AG08395 (cell line): ENCODE measurements at regions not wholly inside any gene's neighbourhood (a gene's known extent, or its start where the extent isn't known, plus 50 kb on each side); places are given as distances from the start of the nearest gene placed in this dataset.
A peak's percentile ranks its signal among the peaks of the same experiment; 100 is the strongest.
"Not testable (repeated sequence)": the region's sequence is repeated elsewhere in the genome, so short reads cannot be mapped to it uniquely, and the experiment has no call there.

Source experiments
- DNase-seq: peaks from one replicate; pipeline ENCODE4 v3.0.0; 2012; ENCODE audit warnings: mixed read lengths, low spot score

- not testable (repeated sequence) for DNase-seq
These were observed 119.5 kb upstream of the SEM1 start for GRCh38 chr7:96829121-96829520.

- DNase-seq = no peak
These were observed 121.8 kb upstream of the SEM1 start for GRCh38 chr7:96831446-96831845.

- DNase-seq = no peak
These were observed 122.5 kb upstream of the SEM1 start for GRCh38 chr7:96832092-96832662.

- DNase-seq = no peak
These were observed 124.2 kb upstream of the SEM1 start for GRCh38 chr7:96833676-96834453.

- no peak for DNase-seq
These were observed 126.8 kb upstream of the SEM1 start for GRCh38 chr7:96836456-96836855.

- no peak for DNase-seq
These were observed 127.9 kb upstream of the SEM1 start for GRCh38 chr7:96837593-96837992.

GRCh38 chr7:96838481-96838880 lies 128.8 kb upstream of the SEM1 start:
- no peak for DNase-seq

GRCh38 chr7:96855139-96855538 lies 145.5 kb upstream of the SEM1 start:
- DNase-seq = no peak

GRCh38 chr7:96855691-96856090 lies 146.0 kb upstream of the SEM1 start:
- no peak for DNase-seq

GRCh38 chr7:96869538-96869937 lies 135.8 kb upstream of the DLX6 start:
- no peak for DNase-seq

GRCh38 chr7:96870185-96870584 lies 135.2 kb upstream of the DLX6 start:
- DNase-seq = no peak

GRCh38 chr7:96870934-96871333 lies 134.4 kb upstream of the DLX6 start:
- DNase-seq = no peak

- DNase-seq = no peak
These were observed 117.9 kb upstream of the DLX6 start for GRCh38 chr7:96887426-96887825.

- no peak for DNase-seq
These were observed 106.2 kb upstream of the DLX6 start for GRCh38 chr7:96899108-96899507.

GRCh38 chr7:96901822-96902445 lies 103.4 kb upstream of the DLX6 start:
- no peak for DNase-seq

- no peak for DNase-seq
These were observed 101.4 kb upstream of the DLX6 start for GRCh38 chr7:96903906-96904305.

GRCh38 chr7:96910486-96910885 lies 94.9 kb upstream of the DLX6 start:
- DNase-seq = peak; percentile 3

GRCh38 chr7:96915029-96915428 lies 90.3 kb upstream of the DLX6 start:
- DNase-seq = no peak

- DNase-seq = no peak
These were observed 85.3 kb upstream of the DLX6 start for GRCh38 chr7:96920064-96920463.

GRCh38 chr7:96920713-96921112 lies 84.6 kb upstream of the DLX6 start:
- DNase-seq = no peak

- DNase-seq = no peak
These were observed 84.1 kb upstream of the DLX6 start for GRCh38 chr7:96921231-96921630.

- no peak for DNase-seq
These were observed 83.6 kb upstream of the DLX6 start for GRCh38 chr7:96921771-96922170.

- not testable (repeated sequence) for DNase-seq
These were observed 82.0 kb upstream of the DLX6 start for GRCh38 chr7:96923345-96923744.
